Central memory CD4-positive, alpha-beta T cell (primary cell): ENCODE measurements at regions not wholly inside any gene's neighbourhood (a gene's known extent, or its start where the extent isn't known, plus 50 kb on each side); places are given as distances from the start of the nearest gene placed in this dataset.

Experiments used
- DNase-seq: peaks from one replicate; pipeline ENCODE4 v3.0.0; 2022

GRCh38 chr2:144959416-144959815 lies 439.5 kb upstream of the ZEB2 start:
- DNase-seq: no peak

GRCh38 chr2:144950899-144951560 lies 431.1 kb upstream of the ZEB2 start:
- DNase-seq: no peak

DNA sequence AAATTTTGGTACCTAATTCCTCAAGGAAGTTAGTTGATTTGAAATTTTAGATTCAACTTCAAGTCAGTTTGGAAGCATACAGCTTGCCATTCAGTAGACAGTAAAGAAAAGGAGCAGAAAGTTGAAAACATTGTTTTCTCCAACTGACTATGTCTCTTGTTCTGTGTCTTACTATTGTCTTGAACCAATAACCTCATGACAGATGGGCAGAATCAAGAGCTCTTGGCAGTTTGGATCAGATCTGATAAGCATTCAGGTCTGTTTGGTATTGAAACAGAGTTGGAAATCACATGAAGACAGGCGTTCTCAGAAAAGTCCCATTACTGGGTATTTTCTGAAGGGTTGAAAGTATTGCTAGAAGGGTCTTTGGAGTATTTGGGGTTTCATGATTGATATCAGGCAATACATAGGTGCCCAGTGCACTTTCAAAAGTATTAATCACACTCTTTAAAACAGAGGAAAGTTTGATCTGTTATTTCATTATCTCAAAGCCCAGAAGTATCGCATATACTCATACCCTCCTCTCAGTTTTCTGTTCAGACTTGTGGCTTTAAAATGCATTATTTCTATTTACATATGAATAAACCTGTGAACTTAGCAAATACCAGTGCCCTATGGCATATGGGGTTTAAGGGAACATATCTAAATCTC lies 428.4 kb upstream of the ZEB2 start:
- no peak for DNase-seq

DNA sequence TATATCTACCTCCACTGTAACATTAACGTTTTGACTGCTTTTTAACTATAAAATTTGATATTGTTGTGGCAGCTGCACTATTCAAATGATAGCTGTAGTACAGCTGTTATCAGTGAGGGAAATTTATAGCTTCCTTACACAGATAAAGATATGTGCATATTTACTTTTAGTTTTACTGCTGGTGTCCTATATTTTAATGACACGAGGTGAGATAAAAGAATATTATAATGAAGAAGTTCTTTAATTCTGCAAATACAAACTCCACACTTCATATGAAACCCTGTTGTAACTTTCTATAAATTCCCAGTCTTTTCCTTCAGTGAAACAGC lies 427.8 kb upstream of the ZEB2 start:
- DNase-seq: no peak

- DNase-seq: no peak
Observed at GRCh38 chr2:144946263-144946662, 426.3 kb upstream of the ZEB2 start.

DNA sequence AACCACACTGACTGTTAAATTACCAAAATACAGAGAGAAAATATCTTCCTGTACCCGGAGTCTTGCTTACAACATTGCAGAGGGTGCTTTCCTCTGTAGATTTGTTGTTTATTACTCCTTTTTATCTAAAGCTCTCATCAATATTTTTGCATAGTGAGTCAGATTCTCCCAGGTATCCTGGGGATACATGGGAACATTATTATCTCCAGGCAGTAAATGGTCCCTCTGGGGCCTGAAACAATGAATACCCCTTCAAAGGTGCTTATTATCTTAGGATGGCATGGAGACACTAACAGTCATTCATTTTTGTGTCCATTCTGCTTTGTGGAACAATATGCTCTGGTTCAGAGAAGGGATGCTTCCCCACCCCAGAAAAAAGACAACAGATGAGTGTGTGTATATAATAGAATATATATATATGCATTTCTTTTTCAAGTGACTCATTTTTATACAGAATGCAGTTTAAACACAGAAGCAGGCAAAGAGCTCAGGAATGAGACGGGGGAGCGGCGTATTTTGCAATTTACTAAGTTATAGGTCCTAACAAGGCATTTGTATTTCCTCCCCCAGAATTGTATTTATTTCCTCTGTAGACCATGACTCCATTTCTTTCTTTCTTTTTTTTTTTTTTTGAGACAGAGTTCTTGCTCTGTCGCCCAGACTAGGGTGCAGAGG lies 424.8 kb upstream of the ZEB2 start:
- no peak for DNase-seq

DNA sequence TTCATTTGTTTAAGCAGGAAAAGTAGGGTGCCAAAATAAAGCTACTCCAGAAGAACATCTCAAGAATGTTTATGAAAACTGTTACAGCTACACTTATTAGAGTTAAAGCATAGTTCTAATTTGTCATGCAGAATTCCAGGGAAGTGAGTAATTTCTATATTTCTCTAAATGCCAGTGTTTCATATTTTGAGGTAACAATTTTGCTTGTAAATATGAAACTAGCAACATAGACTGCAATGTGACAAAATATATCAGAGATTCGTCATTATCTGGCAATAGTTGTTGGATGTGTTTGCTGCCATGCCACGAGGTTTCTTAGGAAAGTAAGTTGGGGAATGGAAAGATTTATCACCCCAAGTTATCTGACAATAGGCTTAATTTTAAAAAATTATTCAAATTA lies 424.1 kb upstream of the ZEB2 start:
- no peak for DNase-seq

GRCh38 chr2:144943293-144943941 lies 423.5 kb upstream of the ZEB2 start:
- no peak for DNase-seq

DNA sequence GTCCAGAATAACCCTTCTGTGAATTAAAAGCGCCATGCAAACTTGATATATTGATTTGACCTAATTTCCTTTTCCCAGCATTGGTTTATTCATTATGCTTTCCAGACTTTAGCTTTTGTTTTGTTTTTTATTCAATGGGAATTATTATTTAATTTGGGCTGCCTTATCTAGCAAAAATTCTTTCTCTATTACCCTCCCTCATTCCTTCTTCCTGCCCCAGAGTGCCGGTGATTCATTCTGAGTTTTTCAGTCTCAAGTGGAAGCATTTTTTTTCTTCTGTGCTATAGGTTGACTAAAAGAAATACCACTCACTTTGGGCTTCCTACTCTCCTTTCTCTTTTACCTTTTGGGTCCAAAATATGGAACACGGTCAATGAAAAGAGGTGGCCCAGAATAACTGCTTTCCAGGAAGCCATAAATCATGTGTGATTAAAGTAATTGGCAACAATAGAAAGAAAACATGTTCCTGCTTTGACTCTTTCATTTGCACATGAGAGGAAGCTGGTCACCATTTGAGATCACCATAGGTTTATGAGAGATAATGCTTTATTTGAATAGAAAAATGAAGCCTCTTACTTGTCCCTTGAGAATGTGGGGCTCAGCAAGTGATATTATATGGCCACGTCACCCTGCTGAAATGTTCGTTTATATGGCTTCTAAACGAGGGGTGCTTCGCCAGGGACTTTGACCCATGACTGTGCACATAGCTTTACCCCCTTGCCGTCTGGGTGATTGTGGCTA lies 422.8 kb upstream of the ZEB2 start:
- DNase-seq: no peak

- no peak for DNase-seq
Observed at GRCh38 chr2:144941743-144942488, 422.0 kb upstream of the ZEB2 start.

DNA sequence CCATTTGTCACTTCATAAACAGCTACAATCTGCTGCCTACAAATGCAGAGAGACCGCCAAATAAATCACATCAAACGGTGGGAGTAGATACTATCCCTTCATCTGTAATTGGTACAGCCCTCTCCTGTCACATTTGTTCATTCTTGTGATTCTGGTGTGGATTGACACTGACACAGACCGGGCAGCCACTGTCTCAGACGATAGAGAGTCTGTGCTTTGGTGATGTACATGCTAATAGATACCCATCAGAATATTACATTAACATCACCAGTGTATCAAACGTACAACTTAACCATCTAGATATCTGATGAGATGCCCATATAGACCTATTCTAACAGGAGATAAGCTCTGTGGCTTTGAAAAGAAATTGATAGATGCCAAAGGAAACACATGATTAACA lies 419.7 kb upstream of the ZEB2 start:
- DNase-seq: no peak

- no peak for DNase-seq
Observed at GRCh38 chr2:144937910-144938709, 418.2 kb upstream of the ZEB2 start.

GRCh38 chr2:144937066-144937465 lies 417.1 kb upstream of the ZEB2 start:
- no peak for DNase-seq

- no peak for DNase-seq
Observed at GRCh38 chr2:144936442-144936841, 416.5 kb upstream of the ZEB2 start.

DNA sequence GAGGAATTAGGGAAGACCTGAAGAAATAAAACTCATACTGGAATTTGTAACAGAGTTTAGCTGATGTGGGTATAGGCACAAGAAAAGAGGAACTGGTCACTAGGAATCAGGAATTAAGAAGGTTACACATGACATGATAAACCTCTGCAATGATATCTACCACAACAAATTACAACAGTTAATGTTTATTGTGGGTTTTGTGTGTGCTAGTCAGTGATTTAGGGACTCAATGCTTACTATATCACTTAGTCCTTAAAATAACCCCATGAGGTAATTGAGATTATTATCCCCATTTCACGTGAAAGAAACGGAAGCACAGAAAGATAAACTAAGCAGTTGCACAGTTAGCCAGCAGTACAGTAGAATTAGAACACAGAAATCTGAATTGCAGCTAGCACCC lies 415.8 kb upstream of the ZEB2 start:
- DNase-seq: no peak

DNA sequence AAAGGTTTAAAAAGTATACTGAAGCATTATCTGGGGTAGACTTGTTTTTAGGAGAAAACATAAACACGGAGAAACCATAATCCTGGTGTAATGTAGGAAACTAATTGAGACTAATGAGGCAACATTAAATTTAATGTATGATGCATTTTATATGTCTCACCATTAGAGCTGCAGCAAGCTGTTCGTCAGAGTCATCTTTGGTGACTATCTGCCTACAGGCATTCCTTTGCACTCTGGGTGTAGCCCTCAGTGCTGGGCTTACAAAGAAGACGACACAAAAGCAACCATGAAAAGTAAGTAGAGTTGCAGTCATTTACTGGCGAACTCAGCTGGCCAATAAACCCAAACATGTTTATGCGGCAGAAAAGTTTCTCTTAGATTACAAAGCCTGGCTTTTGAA lies 415.3 kb upstream of the ZEB2 start:
- no peak for DNase-seq

- no peak for DNase-seq
Observed at GRCh38 chr2:144931960-144932359, 412.0 kb upstream of the ZEB2 start.

GRCh38 chr2:144931480-144931879 lies 411.6 kb upstream of the ZEB2 start:
- DNase-seq: no peak

GRCh38 chr2:144927429-144927828 lies 407.5 kb upstream of the ZEB2 start:
- DNase-seq: no peak

GRCh38 chr2:144925886-144926285 lies 406.0 kb upstream of the ZEB2 start:
- no peak for DNase-seq

- no peak for DNase-seq
Observed at GRCh38 chr2:144924827-144925226, 404.9 kb upstream of the ZEB2 start.

GRCh38 chr2:144922519-144922918 lies 402.6 kb upstream of the ZEB2 start:
- no peak for DNase-seq
